BE2C (cell line): ENCODE measurements at regions not wholly inside any gene's neighbourhood (a gene's known extent, or its start where the extent isn't known, plus 50 kb on each side); places are given as distances from the start of the nearest gene placed in this dataset.

ENCODE experiments used
- DNase-seq: peaks from one replicate; pipeline ENCODE4 v3.0.0-alpha.2; 2020
- H3K27me3 ChIP-seq: fragments of 250-450 bp; sonication (Bioruptor Pico); 2 replicates; pipeline ENCODE4 v1.5.1; 2020; ENCODE audit warnings: mild to moderate bottlenecking
- H3K36me3 ChIP-seq: fragments of 250-450 bp; sonication (Bioruptor Pico); 2 replicates; pipeline ENCODE4 v1.5.1; 2020; ENCODE audit warnings: mild to moderate bottlenecking
- H3K4me1 ChIP-seq: fragments of 250-450 bp; sonication (Bioruptor Pico); 2 replicates; pipeline ENCODE4 v1.5.1; 2020
- H3K4me3 ChIP-seq: 2 replicates; pipeline ENCODE4 v1.5.1; 2011; ENCODE audit warnings: low read depth, low read length
- H3K9me3 ChIP-seq: fragments of 250-450 bp; sonication (Bioruptor Pico); 2 replicates; pipeline ENCODE4 v1.5.1; 2020
- TF ChIP-seq, protein P1 (sequence below): IDR thresholded peaks from 2 replicates; pipeline ENCODE4 v1.5.1; 2012; ENCODE audit warnings: mild to moderate bottlenecking, low read depth, low read length

DNA sequence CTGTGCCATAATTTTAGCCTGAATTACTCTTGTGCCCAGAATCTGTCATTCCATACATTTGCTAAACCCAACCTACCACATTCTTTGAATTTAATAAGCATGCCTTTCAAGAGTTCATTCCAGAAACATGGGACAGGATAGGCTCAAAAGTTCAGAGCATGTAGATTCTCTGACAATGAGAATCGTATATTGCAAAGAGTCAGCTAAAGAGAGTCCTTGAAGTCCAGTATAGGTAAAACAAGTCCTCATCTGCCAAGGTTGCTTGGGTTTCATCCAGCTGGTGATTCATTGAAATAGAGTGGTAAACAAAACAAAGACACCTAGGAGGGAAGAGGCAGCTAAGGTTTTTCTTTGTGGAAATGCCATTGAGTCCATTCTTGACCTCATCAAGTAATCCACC is 249.3 kb upstream of the DIPK2B start:
- no peak for DNase-seq

DNA sequence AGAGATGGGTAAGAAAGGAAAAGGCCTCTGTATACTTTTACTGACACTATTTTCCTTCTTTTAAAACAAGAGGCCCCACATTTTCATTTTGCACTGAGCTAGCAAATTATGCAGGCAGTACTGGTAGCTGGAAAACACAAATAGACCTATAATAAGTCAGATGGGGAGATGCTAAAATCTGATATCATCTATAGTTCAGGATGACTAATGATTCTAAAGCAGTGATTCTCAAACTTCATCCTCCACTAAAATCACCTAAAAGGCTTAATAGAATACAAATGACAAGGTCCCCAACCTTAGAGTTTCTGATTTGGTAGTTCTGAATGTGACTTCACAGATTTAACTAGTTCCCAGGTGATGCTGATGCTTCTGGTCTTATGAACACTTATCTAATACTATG is 247.3 kb upstream of the DIPK2B start:
- TF ChIP-seq, protein P1, sequence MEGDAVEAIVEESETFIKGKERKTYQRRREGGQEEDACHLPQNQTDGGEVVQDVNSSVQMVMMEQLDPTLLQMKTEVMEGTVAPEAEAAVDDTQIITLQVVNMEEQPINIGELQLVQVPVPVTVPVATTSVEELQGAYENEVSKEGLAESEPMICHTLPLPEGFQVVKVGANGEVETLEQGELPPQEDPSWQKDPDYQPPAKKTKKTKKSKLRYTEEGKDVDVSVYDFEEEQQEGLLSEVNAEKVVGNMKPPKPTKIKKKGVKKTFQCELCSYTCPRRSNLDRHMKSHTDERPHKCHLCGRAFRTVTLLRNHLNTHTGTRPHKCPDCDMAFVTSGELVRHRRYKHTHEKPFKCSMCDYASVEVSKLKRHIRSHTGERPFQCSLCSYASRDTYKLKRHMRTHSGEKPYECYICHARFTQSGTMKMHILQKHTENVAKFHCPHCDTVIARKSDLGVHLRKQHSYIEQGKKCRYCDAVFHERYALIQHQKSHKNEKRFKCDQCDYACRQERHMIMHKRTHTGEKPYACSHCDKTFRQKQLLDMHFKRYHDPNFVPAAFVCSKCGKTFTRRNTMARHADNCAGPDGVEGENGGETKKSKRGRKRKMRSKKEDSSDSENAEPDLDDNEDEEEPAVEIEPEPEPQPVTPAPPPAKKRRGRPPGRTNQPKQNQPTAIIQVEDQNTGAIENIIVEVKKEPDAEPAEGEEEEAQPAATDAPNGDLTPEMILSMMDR = no peak
- Histone ChIP-seq H3K36me3 (no peaks in the 10 kb centered on the region), H3K4me1 (no peaks in the 10 kb centered on the region), H3K9me3 (no peaks in the 10 kb centered on the region), H3K4me3 (no peak overlapping the region), H3K27me3 (no peaks in the 10 kb centered on the region)
- DNase-seq = no peak

More for the DNA sequence above, 249.3 kb upstream of the DIPK2B start:
- no peaks in the 10 kb centered on the region for H3K9me3 ChIP-seq
- H3K4me3 ChIP-seq = no peak overlapping the region
- TF ChIP-seq, protein P1 = no peak
- no peaks in the 10 kb centered on the region for H3K27me3 ChIP-seq
- H3K4me1 ChIP-seq = no peaks in the 10 kb centered on the region
- no peaks in the 10 kb centered on the region for H3K36me3 ChIP-seq

GRCh38 chrX:45447331-45447730 is 246.7 kb upstream of the DIPK2B start:
- no peak for DNase-seq
- TF ChIP-seq, protein P1 = no peak
- H3K9me3 ChIP-seq = no peaks in the 10 kb centered on the region
- no peak overlapping the region for H3K4me3 ChIP-seq
- H3K36me3 ChIP-seq = no peaks in the 10 kb centered on the region
- H3K4me1 ChIP-seq = no peaks in the 10 kb centered on the region
- H3K27me3 ChIP-seq = no peaks in the 10 kb centered on the region

GRCh38 chrX:45445745-45446412 is 245.2 kb upstream of the DIPK2B start:
- Histone ChIP-seq H3K27me3 (no peaks in the 10 kb centered on the region), H3K4me1 (no peaks in the 10 kb centered on the region), H3K36me3 (no peaks in the 10 kb centered on the region), H3K9me3 (no peaks in the 10 kb centered on the region), H3K4me3 (no peak overlapping the region)
- DNase-seq = no peak
- TF ChIP-seq, protein P1 = no peak

DNA sequence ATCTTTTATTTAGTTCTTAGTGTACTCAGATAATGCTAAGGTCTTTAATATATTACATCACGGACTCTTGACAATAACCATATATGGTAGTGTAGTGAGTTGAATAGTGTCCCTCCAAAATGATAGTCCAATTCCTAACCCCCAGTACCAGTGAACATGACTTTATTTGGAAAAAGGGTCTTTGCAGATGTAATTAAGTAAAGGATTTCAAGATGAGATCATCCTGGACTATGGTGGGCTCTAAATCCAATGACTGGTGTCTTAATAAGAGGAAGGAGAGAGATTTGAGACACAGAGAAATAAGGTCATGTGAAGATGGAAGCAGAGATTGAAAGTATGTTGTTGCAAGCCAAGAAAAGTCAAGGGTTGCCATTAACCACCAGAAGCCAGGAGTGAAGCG is 236.5 kb upstream of the DIPK2B start:
- TF ChIP-seq, protein P1 = no peak
- H3K4me3 ChIP-seq = no peak overlapping the region
- no peaks in the 10 kb centered on the region for H3K4me1 ChIP-seq
- no peaks in the 10 kb centered on the region for H3K36me3 ChIP-seq
- H3K9me3 ChIP-seq = no peaks in the 10 kb centered on the region
- no peaks in the 10 kb centered on the region for H3K27me3 ChIP-seq
- DNase-seq = no peak

GRCh38 chrX:45435481-45435880 is 234.8 kb upstream of the DIPK2B start:
- Histone ChIP-seq H3K9me3 (no peaks in the 10 kb centered on the region), H3K36me3 (no peaks in the 10 kb centered on the region), H3K4me1 (no peaks in the 10 kb centered on the region), H3K4me3 (no peak overlapping the region), H3K27me3 (no peaks in the 10 kb centered on the region)
- DNase-seq = no peak
- TF ChIP-seq, protein P1 = no peak
